Body of pancreas (tissue), 4 donors: ENCODE measurements at regions not wholly inside any gene's neighbourhood (a gene's known extent, or its start where the extent isn't known, plus 50 kb on each side); places are given as distances from the start of the nearest gene placed in this dataset.

ENCODE experiments used
- ATAC-seq: fragments of 150-250 bp; one replicate; pipeline ENCODE4 v1.9.1; 2016
- DNase-seq, 4 donors: peaks; one replicate each; pipeline ENCODE4 v3.0.0-alpha.2; 2019
- H3K27ac ChIP-seq, 4 donors: fragments of 200-600 bp; sonication (generic); 1 replicate in 3 of 4; 2 replicates in 1 of 4; pipeline versions ENCODE4 v1.5.1 to v1.6.1; 2016 to 2019; ENCODE audit warnings: mild to moderate bottlenecking in 1 of 4, mixed read lengths in 1 of 4, moderate library complexity in 1 of 4
- H3K27me3 ChIP-seq, 2 donors: fragments of 200-600 bp; sonication (generic); one replicate each; pipeline ENCODE4 v1.6.0; 2016; ENCODE audit warnings: mild to moderate bottlenecking in 1 of 2
- H3K36me3 ChIP-seq, 2 donors: fragments of 200-600 bp; sonication (generic); replicated peaks in 1 of 2; 2 replicates each; pipeline ENCODE4 v1.5.1; 2016; ENCODE audit warnings: low read depth in 2 of 2; ENCODE audit not compliant: insufficient read depth in 1 of 2
- H3K4me1 ChIP-seq: fragments of 200-600 bp; sonication (generic); one replicate; pipeline ENCODE4 v1.6.0; 2016
- H3K4me3 ChIP-seq, 2 donors: fragments of 200-600 bp; sonication (generic); 1 replicate in 1 of 2; 2 replicates in 1 of 2; pipeline ENCODE4 v1.5.1; 2016 to 2019
- H3K9me3 ChIP-seq, 3 donors: fragments of 200-600 bp; sonication (generic); 1 replicate in 2 of 3; 2 replicates in 1 of 3; pipeline ENCODE4 v1.5.1; 2016
- CTCF ChIP-seq, 7 experiments: fragments of 450-650 bp in 4 of 7; fragments of 200-600 bp in 3 of 7; sonication (generic) in 3 of 7; IDR thresholded peaks; one replicate each; pipeline ENCODE4 v1.5.1; 2016 to 2019; ENCODE audit warnings: antibody characterized with exemption in 7 of 7
- POLR2A ChIP-seq, 3 donors: fragments of 450-650 bp; IDR thresholded peaks; one replicate each; pipeline ENCODE4 v1.6.1; 2016; ENCODE audit warnings: antibody characterized with exemption in 3 of 3, mild to moderate bottlenecking in 2 of 3
- WGBS, 2 donors: methylation state at CpG; one replicate each; pipeline ENCODE4 v1.1.5; 2017; 5-methylcytosine and 5-hydroxymethylcytosine counted together
- intact Hi-C: fragments of 100-400 bp; cut with DNase I; formaldehyde crosslinking; loops from one replicate; pipeline ENCODE4 v1.15.1; 2023

GRCh38 chr14:80271389-80271788 lies 60.1 kb upstream of the DIO2 start:
- intact Hi-C loops, result no loop called here
- Histone ChIP-seq H3K27me3 (no peaks in the 10 kb centered on the region), H3K9me3 (no peaks in the 10 kb centered on the region), H3K4me1 (no peaks in the 10 kb centered on the region), H3K4me3 (no peak overlapping the region), H3K36me3 (no peaks in the 10 kb centered on the region), H3K27ac (no peak overlapping the region)
- no peak for TF ChIP-seq CTCF (IDR thresholded peaks at IDR 0.05)
- TF ChIP-seq POLR2A (IDR thresholded peaks at IDR 0.05), result no peak
- DNase-seq (no peak), ATAC-seq (no peak)
- 88 to 100% methylated on average over 1 of the region's 1 CpG for WGBS, 2 donors

GRCh38 chr14:80269353-80269925 lies 58.1 kb upstream of the DIO2 start:
- no peaks in the 10 kb centered on the region for H3K9me3 ChIP-seq
- no peak overlapping the region for H3K4me3 ChIP-seq
- H3K27ac ChIP-seq, result no peak overlapping the region
- ATAC-seq (no peak), DNase-seq (no peak)
- no peaks in the 10 kb centered on the region for H3K36me3 ChIP-seq
- no peak for TF ChIP-seq POLR2A (IDR thresholded peaks at IDR 0.05)
- no peak for TF ChIP-seq CTCF (IDR thresholded peaks at IDR 0.05)
- intact Hi-C loops, result no loop called here
- no peaks in the 10 kb centered on the region for H3K27me3 ChIP-seq
- no peaks in the 10 kb centered on the region for H3K4me1 ChIP-seq
- 74 to 76% methylated on average over 4 of the region's 4 CpGs for WGBS, 2 donors

- H3K36me3 ChIP-seq, result no peaks in the 10 kb centered on the region
- intact Hi-C loops, result no loop called here
- H3K27me3 ChIP-seq, result no peaks in the 10 kb centered on the region
- no peak overlapping the region for H3K27ac ChIP-seq
- H3K4me1 ChIP-seq, result no peaks in the 10 kb centered on the region
- TF ChIP-seq CTCF (IDR thresholded peaks at IDR 0.05) (no peak), POLR2A (IDR thresholded peaks at IDR 0.05) (no peak)
- no peaks in the 10 kb centered on the region for H3K9me3 ChIP-seq
- H3K4me3 ChIP-seq, result no peak overlapping the region
- WGBS, 2 donors, result 72 to 77% methylated on average over 3 of the region's 3 CpGs
- no peak for DNase-seq
- ATAC-seq, result no peak
Measured at GRCh38 chr14:80266930-80267329, 55.6 kb upstream of the DIO2 start.

GRCh38 chr14:80264702-80265101 lies 53.4 kb upstream of the DIO2 start:
- TF ChIP-seq CTCF (IDR thresholded peaks at IDR 0.05) (no peak), POLR2A (IDR thresholded peaks at IDR 0.05) (no peak)
- 54 to 66% methylated on average over 3 of the region's 3 CpGs for WGBS, 2 donors

More at GRCh38 chr14:80264702-80265101, 53.4 kb upstream of the DIO2 start:
- Histone ChIP-seq H3K27ac (no peak overlapping the region), H3K27me3 (no peaks in the 10 kb centered on the region), H3K4me1 (no peaks in the 10 kb centered on the region), H3K4me3 (no peak overlapping the region), H3K9me3 (no peaks in the 10 kb centered on the region), H3K36me3 (no peaks in the 10 kb centered on the region)
- no peak for ATAC-seq
- DNase-seq, result no peak
- intact Hi-C loops, result no loop called here
